ENCODE measurements at regions not wholly inside any gene's neighbourhood (a gene's known extent, or its start where the extent isn't known, plus 50 kb on each side); places are given as distances from the start of the nearest gene placed in this dataset.
A peak's percentile ranks its signal among the peaks of the same experiment; 100 is the strongest.

GRCh38 chr14:34241185-34241711 lies 220.8 kb downstream of the SPTSSA start:
- no peak for DNase-seq
- Histone ChIP-seq H3K9me3 (ENCODE audit: control insufficient read depth, low read length) (no peaks in the 10 kb centered on the region), H3K27ac (ENCODE audit: low read length) (no peak overlapping the region), H3K27me3 (ENCODE audit: control insufficient read depth, insufficient read depth) (no peaks in the 10 kb centered on the region), H3K4me3 (ENCODE audit: low read length) (no peak overlapping the region), H3K4me1 (ENCODE audit: control insufficient read depth, insufficient read depth, low read length) (peaks cover 5% of the 10 kb centered on the region)
- intact Hi-C loops (cut with DNase I): no loop called here
- peak in 1 of 2 donors; percentile 33 for ATAC-seq
- 66% methylated on average over 3 of the region's 3 CpGs for WGBS

- no peaks in the 10 kb centered on the region for H3K9me3 ChIP-seq (ENCODE audit: control insufficient read depth, low read length)
- ATAC-seq (no peak), DNase-seq (no peak)
- intact Hi-C loops (cut with DNase I): no loop called here
- no peak overlapping the region for H3K27ac ChIP-seq (ENCODE audit: low read length)
- H3K4me3 ChIP-seq (ENCODE audit: low read length): no peak overlapping the region
- H3K4me1 ChIP-seq (ENCODE audit: control insufficient read depth, insufficient read depth, low read length): peaks cover 5% of the 10 kb centered on the region
- WGBS: 97% methylated on average over 6 of the region's 6 CpGs
- no peaks in the 10 kb centered on the region for H3K27me3 ChIP-seq (ENCODE audit: control insufficient read depth, insufficient read depth)
These were observed 223.4 kb downstream of the SPTSSA start for GRCh38 chr14:34238610-34239009.

- H3K4me1 ChIP-seq (ENCODE audit: control insufficient read depth, insufficient read depth, low read length): peaks cover 5% of the 10 kb centered on the region
- no peaks in the 10 kb centered on the region for H3K9me3 ChIP-seq (ENCODE audit: control insufficient read depth, low read length)
- DNase-seq: no peak
- WGBS: 90% methylated on average over 2 of the region's 2 CpGs
- no peak for ATAC-seq
- no peaks in the 10 kb centered on the region for H3K27me3 ChIP-seq (ENCODE audit: control insufficient read depth, insufficient read depth)
- no peak overlapping the region for H3K27ac ChIP-seq (ENCODE audit: low read length)
- H3K4me3 ChIP-seq (ENCODE audit: low read length): no peak overlapping the region
- intact Hi-C loops (cut with DNase I): no loop called here
These were observed 224.4 kb downstream of the SPTSSA start for GRCh38 chr14:34237677-34238076.

GRCh38 chr14:34237081-34237480 lies 225.0 kb downstream of the SPTSSA start:
- no peak overlapping the region for H3K4me3 ChIP-seq (ENCODE audit: low read length)
- DNase-seq (no peak), ATAC-seq (no peak)
- WGBS: 80% methylated on average over 1 of the region's 1 CpG
- H3K27ac ChIP-seq (ENCODE audit: low read length): no peak overlapping the region
- intact Hi-C loops (cut with DNase I): no loop called here
- H3K27me3 ChIP-seq (ENCODE audit: control insufficient read depth, insufficient read depth): no peaks in the 10 kb centered on the region
- H3K4me1 ChIP-seq (ENCODE audit: control insufficient read depth, insufficient read depth, low read length): peaks cover 5% of the 10 kb centered on the region
- no peaks in the 10 kb centered on the region for H3K9me3 ChIP-seq (ENCODE audit: control insufficient read depth, low read length)

DNA sequence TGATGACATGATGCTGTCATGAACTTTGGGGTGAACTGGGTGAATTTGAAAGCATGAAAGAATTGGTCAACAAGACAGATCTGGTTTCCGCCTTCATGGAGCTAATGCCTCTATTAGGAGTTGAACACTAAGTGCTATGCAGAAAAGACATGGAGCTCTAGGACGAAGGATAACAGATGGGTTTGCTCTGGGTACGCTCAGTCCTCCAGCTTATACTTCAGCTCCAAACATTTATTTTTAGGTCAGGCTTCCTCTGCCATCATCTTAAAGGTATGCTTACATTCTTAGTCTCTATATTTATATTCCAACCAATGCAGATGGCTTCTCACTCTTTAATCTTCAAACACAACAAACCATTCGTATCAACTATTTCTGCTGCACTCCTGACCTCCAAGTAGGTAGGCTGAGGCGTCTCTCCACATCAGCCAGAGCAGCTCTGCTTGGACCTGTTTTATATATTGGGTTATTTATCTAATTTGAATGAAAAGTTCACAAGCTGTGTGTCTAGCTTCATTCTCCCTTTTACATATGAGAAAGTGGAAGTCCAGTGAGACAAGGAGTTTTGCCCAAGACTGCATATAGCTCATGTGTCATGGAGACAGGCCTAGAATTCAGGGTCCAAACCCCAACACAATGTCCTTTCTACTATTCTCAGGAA lies 226.3 kb downstream of the SPTSSA start:
- intact Hi-C loops (cut with DNase I): no loop called here
- WGBS: 42% methylated on average over 5 of the region's 5 CpGs
- H3K27ac ChIP-seq (ENCODE audit: low read length): no peak overlapping the region
- no peak for DNase-seq
- ATAC-seq: peak; percentile 29 to 36
- no peaks in the 10 kb centered on the region for H3K27me3 ChIP-seq (ENCODE audit: control insufficient read depth, insufficient read depth)
- no peaks in the 10 kb centered on the region for H3K9me3 ChIP-seq (ENCODE audit: control insufficient read depth, low read length)
- H3K4me3 ChIP-seq (ENCODE audit: low read length): no peak overlapping the region
- H3K4me1 ChIP-seq (ENCODE audit: control insufficient read depth, insufficient read depth, low read length): no peaks in the 10 kb centered on the region

- no peaks in the 10 kb centered on the region for H3K9me3 ChIP-seq (ENCODE audit: control insufficient read depth, low read length)
- no peak overlapping the region for H3K4me3 ChIP-seq (ENCODE audit: low read length)
- intact Hi-C loops (cut with DNase I): loop anchor here in 1 of 4 donors (5.0 kb wide), 1 partner anchor 387 kb away; no protein-coding TSS in a partner anchor
- WGBS: 54% methylated on average over 2 of the region's 2 CpGs
- H3K27me3 ChIP-seq (ENCODE audit: control insufficient read depth, insufficient read depth): no peaks in the 10 kb centered on the region
- peak; percentile 75 to 88 for ATAC-seq
- peak; percentile 25 to 82 (median 76) for DNase-seq
- H3K27ac ChIP-seq (ENCODE audit: low read length): no peak overlapping the region
- no peaks in the 10 kb centered on the region for H3K4me1 ChIP-seq (ENCODE audit: control insufficient read depth, insufficient read depth, low read length)
These were observed 227.8 kb downstream of the SPTSSA start for GRCh38 chr14:34234258-34234657.

DNA sequence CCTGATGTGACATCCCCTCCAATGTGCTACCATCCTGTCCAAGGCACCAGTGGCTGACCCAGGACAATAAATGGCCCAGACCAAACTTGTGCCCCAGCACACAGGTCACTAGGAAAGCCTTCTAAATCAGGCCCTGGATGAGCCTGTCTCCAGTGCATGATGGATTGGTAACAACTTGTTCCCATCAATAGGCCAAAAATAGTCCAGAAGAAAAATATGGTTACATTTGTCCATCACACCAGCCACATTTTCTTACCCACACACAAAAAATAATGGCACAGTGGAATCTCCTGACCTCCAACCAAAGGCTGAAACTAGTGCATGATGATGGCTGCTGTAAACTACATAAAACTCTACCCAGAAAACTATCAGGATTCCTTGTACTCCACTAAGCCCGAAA lies 228.4 kb downstream of the SPTSSA start:
- Histone ChIP-seq H3K9me3 (ENCODE audit: control insufficient read depth, low read length) (no peaks in the 10 kb centered on the region), H3K27ac (ENCODE audit: low read length) (no peak overlapping the region), H3K4me3 (ENCODE audit: low read length) (no peak overlapping the region), H3K27me3 (ENCODE audit: control insufficient read depth, insufficient read depth) (no peaks in the 10 kb centered on the region), H3K4me1 (ENCODE audit: control insufficient read depth, insufficient read depth, low read length) (no peaks in the 10 kb centered on the region)
- WGBS: 98% methylated on average over 1 of the region's 1 CpG
- intact Hi-C loops (cut with DNase I): loop anchor here in 1 of 4 donors (5.0 kb wide), 1 partner anchor 386 kb away; no protein-coding TSS in a partner anchor
- DNase-seq (no peak), ATAC-seq (no peak)

DNA sequence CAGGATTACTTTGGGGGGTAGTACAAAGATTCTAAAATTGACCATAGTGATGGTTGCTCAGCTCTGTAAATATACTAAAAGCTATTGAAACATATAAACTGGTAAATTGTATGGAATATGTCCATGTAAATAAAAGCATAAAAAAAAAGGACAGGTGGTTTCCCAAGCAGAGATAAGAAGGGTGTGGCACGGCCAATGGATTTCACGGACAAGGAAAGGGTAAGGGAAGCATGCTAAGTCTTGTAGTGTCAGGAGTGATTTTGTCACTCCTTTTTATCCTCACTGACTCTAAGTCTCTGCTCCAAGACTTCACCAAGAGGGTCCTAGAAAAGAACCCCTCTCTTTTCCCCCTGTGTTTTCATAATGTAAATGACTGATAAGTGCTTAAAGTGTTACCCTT lies 229.2 kb downstream of the SPTSSA start:
- intact Hi-C loops (cut with DNase I): loop anchor here in 1 of 4 donors (5.0 kb wide), 1 partner anchor 385 kb away; no protein-coding TSS in a partner anchor
- Histone ChIP-seq H3K9me3 (ENCODE audit: control insufficient read depth, low read length) (no peaks in the 10 kb centered on the region), H3K4me1 (ENCODE audit: control insufficient read depth, insufficient read depth, low read length) (peaks cover 1% of the 10 kb centered on the region), H3K27ac (ENCODE audit: low read length) (no peak overlapping the region), H3K27me3 (ENCODE audit: control insufficient read depth, insufficient read depth) (no peaks in the 10 kb centered on the region), H3K4me3 (ENCODE audit: low read length) (no peak overlapping the region)
- ATAC-seq (no peak), DNase-seq (no peak)
- WGBS: 78% methylated on average over 2 of the region's 2 CpGs

DNA sequence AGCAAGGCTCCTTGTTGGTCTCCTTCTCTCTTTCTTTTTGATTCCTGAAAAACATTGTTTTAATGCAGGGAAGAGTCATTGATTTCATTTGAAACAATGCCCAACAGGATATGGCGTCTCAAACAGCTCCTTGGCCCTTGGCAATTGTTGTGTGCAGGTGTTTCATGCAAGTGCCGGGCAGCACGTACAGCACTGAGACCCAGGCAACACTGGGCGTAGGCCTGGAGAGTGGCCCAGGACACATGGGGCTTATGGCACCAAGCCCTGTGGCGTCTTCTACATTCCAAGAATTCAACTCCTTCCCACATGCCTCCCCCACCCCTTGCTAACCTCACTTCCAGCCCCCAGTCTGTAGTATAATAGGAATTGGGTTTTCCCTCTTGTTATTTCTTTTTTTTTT lies 230.4 kb downstream of the SPTSSA start:
- Histone ChIP-seq H3K27me3 (ENCODE audit: control insufficient read depth, insufficient read depth) (no peaks in the 10 kb centered on the region), H3K4me1 (ENCODE audit: control insufficient read depth, insufficient read depth, low read length) (peaks cover 2% of the 10 kb centered on the region), H3K4me3 (ENCODE audit: low read length) (no peak overlapping the region), H3K9me3 (ENCODE audit: control insufficient read depth, low read length) (no peaks in the 10 kb centered on the region), H3K27ac (ENCODE audit: low read length) (no peak overlapping the region)
- DNase-seq (peak in 1 of 3 donors; percentile 43), ATAC-seq (no peak)
- intact Hi-C loops (cut with DNase I): loop anchor here in 1 of 4 donors (5.0 kb wide), 1 partner anchor 384 kb away; no protein-coding TSS in a partner anchor
- 48% methylated on average over 5 of the region's 5 CpGs for WGBS

DNA sequence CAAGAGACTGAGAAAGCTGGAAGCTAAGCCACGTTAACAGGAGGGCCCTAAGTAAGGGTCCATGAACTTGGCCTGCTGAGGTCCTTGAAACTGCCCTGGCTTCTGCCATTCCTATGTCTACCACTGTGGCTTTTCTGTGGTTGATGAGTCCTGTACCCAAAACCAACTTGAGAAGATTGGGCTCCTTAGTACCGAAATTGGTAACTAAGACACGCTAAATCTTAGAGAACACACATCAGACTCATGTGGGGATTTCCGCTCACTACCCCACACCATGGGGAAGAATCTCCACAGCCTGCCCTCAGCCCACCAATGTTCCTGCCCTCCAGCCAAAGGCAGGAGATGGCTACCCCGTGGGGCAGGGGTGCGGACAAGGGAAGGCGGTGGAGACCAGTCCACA lies 232.9 kb downstream of the SPTSSA start:
- ATAC-seq (no peak), DNase-seq (no peak)
- H3K4me3 ChIP-seq (ENCODE audit: low read length): no peak overlapping the region
- no peaks in the 10 kb centered on the region for H3K27me3 ChIP-seq (ENCODE audit: control insufficient read depth, insufficient read depth)
- 95% methylated on average over 7 of the region's 7 CpGs for WGBS
- no peak overlapping the region for H3K27ac ChIP-seq (ENCODE audit: low read length)
- peaks cover 2% of the 10 kb centered on the region for H3K4me1 ChIP-seq (ENCODE audit: control insufficient read depth, insufficient read depth, low read length)
- intact Hi-C loops (cut with DNase I): loop anchor here (2.0 to 10.0 kb wide), 6 partner anchors 124 to 392 kb away; no protein-coding TSS in a partner anchor
- H3K9me3 ChIP-seq (ENCODE audit: control insufficient read depth, low read length): no peaks in the 10 kb centered on the region

DNA sequence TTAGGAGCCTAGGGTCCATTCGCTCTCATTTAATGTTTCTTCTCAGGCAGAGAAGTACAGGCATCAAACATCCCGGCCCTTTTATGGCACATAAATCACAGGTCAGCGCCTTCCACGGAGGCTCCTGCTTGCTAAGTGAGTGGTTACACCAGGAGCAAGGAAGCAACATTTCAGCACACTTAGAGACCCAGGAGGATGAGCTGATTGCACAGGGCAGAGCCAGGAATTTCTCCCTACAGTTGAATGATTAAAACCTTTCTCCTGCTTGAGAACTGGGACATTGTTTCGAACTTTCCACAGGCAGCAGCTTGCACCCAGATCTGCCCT lies 233.4 kb downstream of the SPTSSA start:
- H3K27me3 ChIP-seq (ENCODE audit: control insufficient read depth, insufficient read depth): no peaks in the 10 kb centered on the region
- no peaks in the 10 kb centered on the region for H3K9me3 ChIP-seq (ENCODE audit: control insufficient read depth, low read length)
- WGBS: 88% methylated on average over 5 of the region's 5 CpGs
- ATAC-seq: peak in 1 of 2 donors; percentile 11
- peaks cover 2% of the 10 kb centered on the region for H3K4me1 ChIP-seq (ENCODE audit: control insufficient read depth, insufficient read depth, low read length)
- no peak for DNase-seq
- no peak overlapping the region for H3K4me3 ChIP-seq (ENCODE audit: low read length)
- H3K27ac ChIP-seq (ENCODE audit: low read length): no peak overlapping the region
- intact Hi-C loops (cut with DNase I): loop anchor here (2.0 to 10.0 kb wide), 6 partner anchors 124 to 391 kb away; no protein-coding TSS in a partner anchor
